NCI-H2029 (cell line): ENCODE measurements at regions not wholly inside any gene's neighbourhood (a gene's known extent, or its start where the extent isn't known, plus 50 kb on each side); places are given as distances from the start of the nearest gene placed in this dataset.
"Not testable (repeated sequence)": the region's sequence is repeated elsewhere in the genome, so short reads cannot be mapped to it uniquely, and the experiment has no call there.

Experiments used
- DNase-seq: peaks from one replicate; lab custom pipeline; 2025; lab: John Stamatoyannopoulos, UW

GRCh38 chr14:53668897-53669296, 287.7 kb downstream of the BMP4 start:
- no peak for DNase-seq

- no peak for DNase-seq
Measured at GRCh38 chr14:53663709-53664108, 292.9 kb downstream of the BMP4 start.

- DNase-seq, result no peak
Measured at GRCh38 chr14:53655080-53655785, 301.4 kb downstream of the BMP4 start.

- DNase-seq, result no peak
Measured at GRCh38 chr14:53652068-53652467, 304.6 kb downstream of the BMP4 start.

GRCh38 chr14:53651096-53651740, 305.4 kb downstream of the BMP4 start:
- DNase-seq, result no peak

GRCh38 chr14:53646925-53647324, 309.7 kb downstream of the BMP4 start:
- DNase-seq, result no peak

GRCh38 chr14:53640695-53641094, 315.9 kb downstream of the BMP4 start:
- no peak for DNase-seq

GRCh38 chr14:53638966-53639365, 317.7 kb downstream of the BMP4 start:
- DNase-seq, result no peak

GRCh38 chr14:53634793-53635192, 321.8 kb downstream of the BMP4 start:
- no peak for DNase-seq

- DNase-seq, result peak; percentile 73
Measured at GRCh38 chr14:53630336-53630735, 326.3 kb downstream of the BMP4 start.

GRCh38 chr14:53628732-53629430, 327.7 kb downstream of the BMP4 start:
- no peak for DNase-seq

GRCh38 chr14:53628261-53628660, 328.4 kb downstream of the BMP4 start:
- DNase-seq, result no peak

GRCh38 chr14:53626761-53627160, 329.9 kb downstream of the BMP4 start:
- no peak for DNase-seq

- no peak for DNase-seq
Measured at GRCh38 chr14:53622447-53622846, 334.2 kb downstream of the BMP4 start.

- no peak for DNase-seq
Measured at GRCh38 chr14:53621921-53622320, 334.7 kb downstream of the BMP4 start.

GRCh38 chr14:53621433-53621832, 335.2 kb downstream of the BMP4 start:
- no peak for DNase-seq

GRCh38 chr14:53620890-53621289, 335.7 kb downstream of the BMP4 start:
- DNase-seq, result no peak

GRCh38 chr14:53620317-53620716, 336.3 kb downstream of the BMP4 start:
- DNase-seq, result no peak

- no peak for DNase-seq
Measured at GRCh38 chr14:53619691-53620231, 336.9 kb downstream of the BMP4 start.

- not testable (repeated sequence) for DNase-seq
Measured at GRCh38 chr14:53616536-53616935, 340.1 kb downstream of the BMP4 start.

GRCh38 chr14:53615252-53615651, 341.4 kb downstream of the BMP4 start:
- DNase-seq, result no peak

GRCh38 chr14:53613404-53614253, 343.0 kb downstream of the BMP4 start:
- peak; percentile 44 for DNase-seq
